GM18867 (cell line): ENCODE measurements at regions not wholly inside any gene's neighbourhood (a gene's known extent, or its start where the extent isn't known, plus 50 kb on each side); places are given as distances from the start of the nearest gene placed in this dataset.

Source experiments
- ATAC-seq: cut with Tn5 transposase; IDR thresholded peaks from one replicate; pipeline ENCODE4 v1.9.1; 2021; ENCODE audit warnings: mild to moderate bottlenecking, moderate library complexity; ENCODE audit not compliant: unreplicated experiment

DNA sequence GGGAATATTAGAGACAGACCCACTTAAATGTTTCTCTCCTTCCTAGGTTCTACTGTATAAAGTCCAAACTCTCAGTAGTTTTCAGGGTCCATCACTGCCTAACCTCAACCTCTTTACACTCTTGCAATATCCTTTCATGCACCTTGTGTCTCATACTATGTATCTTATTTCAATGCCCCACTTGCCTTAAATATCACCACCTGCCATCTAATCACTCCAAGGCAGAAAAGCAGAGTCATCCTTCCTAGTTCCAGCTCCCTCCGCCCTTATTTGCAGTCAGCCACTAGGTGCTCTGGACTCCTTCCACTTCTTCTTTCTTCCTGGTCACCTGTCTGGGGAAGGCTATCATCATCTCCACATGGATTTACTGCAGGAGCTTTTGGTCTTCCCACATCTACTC lies 322.0 kb downstream of the MFSD1 start:
- no peak for ATAC-seq

GRCh38 chr3:159126261-159127020 lies 324.6 kb downstream of the MFSD1 start:
- no peak for ATAC-seq

DNA sequence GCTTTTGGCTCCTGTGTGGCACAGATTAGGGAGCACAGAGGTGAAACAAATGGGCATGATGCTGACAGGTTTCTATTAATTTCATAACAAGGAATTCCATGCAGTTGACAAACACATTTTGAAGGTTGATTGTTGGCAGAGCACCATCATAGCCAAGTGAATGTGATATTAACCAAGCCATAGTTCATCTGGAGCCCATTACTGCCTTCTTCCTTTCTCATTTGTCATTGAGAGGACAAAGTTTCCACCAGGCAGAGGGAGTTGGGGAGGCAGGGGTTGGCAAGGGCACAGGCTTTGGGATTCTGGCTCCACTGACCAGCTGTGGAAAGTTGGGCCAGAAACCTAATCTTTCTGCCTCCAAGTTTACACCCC lies 325.2 kb downstream of the MFSD1 start:
- no peak for ATAC-seq

DNA sequence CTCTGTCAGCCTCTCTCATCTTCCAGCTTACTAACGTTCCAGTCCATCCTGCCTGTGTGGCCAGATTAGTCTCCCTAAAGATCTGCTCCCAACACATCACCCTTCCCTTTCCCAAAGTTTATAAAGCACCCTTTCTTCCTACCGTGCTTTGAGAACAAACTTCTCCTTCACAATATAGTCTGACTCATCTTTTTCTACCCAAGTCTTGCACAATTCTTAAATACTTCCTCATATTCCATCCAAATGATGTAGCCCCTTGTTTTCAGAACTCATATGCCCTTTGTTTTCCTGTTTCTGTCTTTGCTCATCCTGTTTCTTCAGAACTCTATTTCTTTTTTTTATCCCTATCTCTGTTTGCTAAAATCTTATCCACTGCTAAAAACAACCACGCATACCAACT lies 326.8 kb downstream of the MFSD1 start:
- no peak for ATAC-seq

GRCh38 chr3:159130108-159130507 lies 328.3 kb downstream of the MFSD1 start:
- peak; percentile 58 for ATAC-seq

GRCh38 chr3:159131376-159131775 lies 329.5 kb downstream of the MFSD1 start:
- no peak for ATAC-seq

DNA sequence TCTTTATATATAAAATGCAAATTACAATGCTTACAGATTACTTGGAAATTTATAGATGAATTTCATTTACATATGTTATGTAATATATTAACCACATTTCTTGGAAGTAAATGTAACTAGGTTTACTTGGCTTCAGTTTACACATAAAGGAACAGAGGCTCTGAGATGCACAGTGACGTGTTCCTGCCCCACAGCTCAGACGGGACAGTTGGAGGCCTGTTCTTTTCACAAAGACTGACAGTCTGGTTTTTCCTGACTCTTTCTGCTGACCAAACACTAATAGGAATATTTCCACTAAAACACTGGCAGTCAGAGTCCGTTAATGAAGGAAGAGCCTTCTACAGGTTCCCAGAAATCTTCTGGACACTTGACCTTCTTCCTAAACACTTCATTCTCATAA lies 336.1 kb downstream of the MFSD1 start:
- no peak for ATAC-seq

DNA sequence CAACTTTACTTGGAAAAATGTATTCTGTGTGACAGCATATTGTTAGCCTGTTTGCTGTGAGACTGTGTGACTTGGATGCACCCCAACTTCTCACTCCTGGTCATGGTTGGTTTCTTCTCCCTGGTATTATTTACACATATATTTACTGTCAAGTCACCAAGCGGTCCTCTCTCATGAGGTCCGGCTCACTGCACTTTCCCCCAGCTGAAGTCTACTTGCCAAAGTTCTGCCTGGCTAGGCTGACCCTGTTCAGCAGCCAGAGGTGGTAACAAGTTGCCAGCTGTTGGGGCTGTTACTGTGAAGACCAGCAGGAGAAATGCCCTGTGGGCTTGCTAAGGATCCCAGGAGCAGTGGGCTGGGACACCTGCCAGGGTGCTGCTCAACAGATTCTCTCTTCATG lies 337.5 kb downstream of the MFSD1 start:
- no peak for ATAC-seq

DNA sequence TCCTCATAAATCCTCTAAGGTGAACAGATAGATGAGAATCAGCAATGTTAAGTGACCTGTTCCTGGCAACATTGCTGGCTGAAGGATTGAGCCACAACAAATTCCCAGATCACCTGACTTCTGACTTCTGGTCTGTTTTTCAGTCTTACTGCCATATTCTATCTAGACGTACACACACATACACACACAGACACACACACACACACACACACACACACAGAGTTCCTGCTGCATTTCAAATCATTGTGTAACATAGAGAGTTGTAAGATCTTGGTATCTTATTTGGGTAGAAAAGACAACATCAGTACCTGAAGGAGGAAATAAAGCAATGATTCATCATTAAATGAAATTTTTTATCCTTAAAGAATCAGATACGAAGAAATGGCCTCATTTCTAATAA lies 342.6 kb downstream of the MFSD1 start:
- ATAC-seq: no peak

DNA sequence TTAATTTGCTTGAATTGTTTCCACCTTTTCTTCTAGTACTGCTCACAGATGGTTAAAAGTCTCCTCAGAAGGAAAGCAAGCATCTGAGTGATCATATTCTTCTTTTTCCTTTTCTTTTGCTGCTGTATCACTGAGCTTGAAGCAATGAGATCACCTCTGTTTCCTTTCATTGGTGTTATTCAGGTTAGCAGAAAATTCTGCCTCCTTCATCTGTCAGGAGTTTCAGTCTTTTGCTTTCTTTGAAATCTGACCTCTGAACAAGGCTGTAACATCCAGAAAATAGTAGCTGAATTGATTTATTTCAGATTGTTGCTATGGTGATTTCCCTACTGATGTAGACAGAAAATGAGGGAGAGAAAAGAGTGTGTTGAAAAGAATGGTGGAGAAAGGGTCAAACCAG lies 343.0 kb downstream of the MFSD1 start:
- ATAC-seq: no peak

DNA sequence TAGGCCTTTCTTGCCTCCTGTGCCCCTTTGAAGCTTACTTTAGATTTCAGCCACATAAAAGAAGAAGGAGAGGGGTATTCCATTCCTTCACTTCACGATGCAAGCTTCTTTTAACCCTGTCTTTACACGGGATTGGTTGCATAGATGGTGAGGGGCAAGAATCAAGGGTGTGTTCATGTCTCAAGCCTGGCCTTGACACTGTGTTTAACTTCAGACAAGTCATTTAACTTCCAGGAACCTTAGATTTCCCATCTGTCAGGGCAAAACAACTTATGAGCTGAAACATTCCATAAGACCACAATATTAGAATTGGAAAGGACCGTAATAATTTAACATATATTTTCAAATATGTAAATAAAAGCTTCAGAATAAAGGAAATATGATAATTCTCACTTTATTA lies 344.5 kb downstream of the MFSD1 start:
- no peak for ATAC-seq

DNA sequence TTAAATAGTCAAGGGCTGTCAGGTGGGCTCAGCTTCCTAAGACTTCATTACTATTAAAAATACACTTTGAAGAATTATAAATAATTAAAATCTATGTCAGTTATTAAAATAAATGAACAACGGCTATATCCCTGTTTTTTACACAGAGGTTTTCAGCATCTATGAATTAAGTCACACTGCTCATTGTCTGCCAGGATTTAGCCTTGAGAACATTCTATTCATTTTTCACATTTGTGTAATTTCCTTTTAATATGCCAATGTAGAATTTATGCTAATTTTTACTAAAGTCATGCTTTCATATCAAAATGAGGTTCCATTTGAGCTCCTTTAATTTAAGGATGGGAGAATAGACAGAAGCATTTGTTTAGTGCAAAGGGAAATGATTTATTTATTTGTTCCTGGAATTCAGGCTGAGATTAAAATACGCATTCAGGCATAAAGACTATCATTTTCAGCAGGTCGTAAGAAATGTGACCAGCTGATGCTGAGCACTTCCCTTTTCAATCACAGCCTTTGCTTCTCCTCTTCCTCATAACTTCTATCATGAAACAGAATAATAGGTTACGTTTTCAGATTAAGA lies 345.1 kb downstream of the MFSD1 start:
- ATAC-seq: no peak

DNA sequence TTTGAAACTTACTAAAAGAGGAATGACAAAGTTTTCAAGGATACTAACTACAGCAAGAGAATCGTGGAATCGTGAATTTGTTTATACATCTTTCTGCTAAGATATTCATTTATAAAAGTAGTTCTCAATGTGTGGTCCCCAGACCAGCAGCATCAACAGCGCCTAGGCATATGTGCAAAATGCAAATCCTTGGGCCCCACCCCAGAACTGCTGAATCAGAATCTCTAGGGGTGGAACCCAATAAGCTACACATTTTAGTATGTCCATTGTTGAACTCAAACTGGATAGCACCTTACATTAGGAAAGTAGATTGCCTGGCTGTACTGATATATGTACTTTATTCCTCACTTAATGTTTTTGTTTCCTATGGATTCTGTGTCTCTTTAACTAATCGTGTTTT lies 346.0 kb downstream of the MFSD1 start:
- no peak for ATAC-seq

GRCh38 chr3:159148466-159148865 lies 346.6 kb downstream of the MFSD1 start:
- no peak for ATAC-seq

DNA sequence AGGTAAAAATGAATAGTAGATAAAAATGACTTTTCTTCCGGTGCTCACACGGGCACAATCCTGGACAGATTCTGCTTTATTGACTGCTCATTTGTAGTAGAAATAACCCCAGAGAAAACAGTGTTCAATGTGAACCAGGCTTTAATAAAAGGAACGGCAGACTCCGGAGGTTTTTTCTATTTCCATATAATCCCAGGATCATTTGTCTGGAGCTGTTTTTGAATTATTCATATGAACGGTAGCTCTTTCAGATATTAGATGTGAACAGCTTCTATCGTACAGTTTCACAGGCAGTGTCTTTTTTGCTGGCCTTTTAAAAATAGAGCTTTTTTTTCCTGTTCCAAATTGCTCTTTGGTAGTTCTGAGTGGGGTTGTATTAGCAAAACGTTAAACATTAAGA lies 347.3 kb downstream of the MFSD1 start:
- no peak for ATAC-seq

DNA sequence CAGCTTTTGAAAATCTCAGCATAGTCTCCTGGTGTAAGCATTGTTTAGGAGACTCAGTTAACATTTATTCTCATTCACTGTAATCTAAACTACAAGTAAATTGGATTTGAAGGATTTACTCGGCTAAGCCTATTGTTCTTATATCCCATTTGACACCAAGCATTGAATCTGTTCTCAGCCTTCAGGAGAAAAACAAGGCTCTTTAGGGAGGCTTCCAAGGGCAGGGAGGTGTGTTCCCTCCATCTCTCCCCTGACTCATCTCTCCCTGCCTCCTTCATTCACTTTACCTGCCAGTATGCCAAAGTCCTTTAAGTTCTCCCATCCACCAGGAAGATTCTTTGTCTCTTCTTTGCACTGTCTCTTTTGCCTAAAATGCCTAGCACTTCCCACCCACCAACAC lies 347.8 kb downstream of the MFSD1 start:
- ATAC-seq: no peak

DNA sequence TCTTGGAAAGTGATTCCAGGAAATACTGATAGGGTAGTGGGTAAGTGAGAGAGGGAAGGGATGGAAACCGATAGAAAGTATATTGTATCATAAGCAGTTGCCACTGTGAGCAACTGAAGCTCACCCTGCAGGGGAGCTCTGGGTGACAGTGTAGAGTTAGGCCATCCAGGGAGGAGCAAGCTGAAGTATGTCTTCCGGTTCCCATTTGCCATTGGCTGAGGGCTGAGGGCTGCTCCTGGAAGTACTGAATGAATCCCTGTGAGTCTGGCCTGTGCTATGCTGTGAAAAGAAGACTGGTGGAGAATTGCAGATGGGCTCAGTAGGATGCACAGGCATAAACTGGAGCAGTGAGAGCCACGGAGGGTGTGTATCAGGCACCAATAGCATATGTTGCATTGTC lies 348.3 kb downstream of the MFSD1 start:
- ATAC-seq: no peak

DNA sequence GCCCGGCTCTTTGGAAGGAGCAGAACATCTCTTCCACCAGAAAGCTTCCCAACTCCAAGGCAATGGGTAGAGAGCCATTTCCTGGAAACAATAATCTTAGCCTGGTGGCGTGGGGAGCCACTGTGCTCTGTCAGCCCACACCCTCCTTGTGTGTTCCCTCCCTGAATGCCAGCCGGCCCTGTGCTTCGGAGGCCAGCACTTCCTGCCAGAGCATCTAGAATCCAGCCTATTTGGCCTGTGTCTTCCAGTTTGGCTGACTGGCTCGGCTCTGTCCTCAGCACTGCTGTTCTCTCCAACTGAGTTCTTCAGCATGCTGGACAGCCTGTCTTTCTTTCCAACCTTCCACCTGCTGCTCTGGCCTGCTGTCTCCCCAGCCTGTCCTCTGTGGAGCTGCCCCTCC lies 349.3 kb downstream of the MFSD1 start:
- ATAC-seq: no peak

- no peak for ATAC-seq
Measured at GRCh38 chr3:159157275-159157674, 355.4 kb downstream of the MFSD1 start.

- peak; percentile 49 for ATAC-seq
Measured at GRCh38 chr3:159158213-159158612, 356.4 kb downstream of the MFSD1 start.

DNA sequence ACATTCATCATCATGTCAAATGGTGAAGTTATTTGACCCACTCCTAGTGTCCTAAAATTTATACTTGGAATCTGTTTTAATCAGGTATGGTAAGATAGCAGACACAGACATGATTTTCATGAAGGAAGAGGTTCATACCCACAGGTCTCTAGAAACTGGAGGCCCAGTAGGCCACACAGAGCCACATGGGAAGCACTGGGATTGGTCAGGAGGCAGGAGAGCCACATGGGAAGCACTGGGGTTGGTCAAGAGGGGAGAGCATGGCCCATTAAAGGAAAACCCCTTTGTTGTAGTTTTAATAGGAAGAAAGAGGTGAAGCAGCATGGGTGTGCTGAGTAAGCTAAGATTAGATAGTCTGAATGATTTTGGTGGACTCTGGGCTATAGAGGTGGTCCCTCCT lies 356.9 kb downstream of the MFSD1 start:
- no peak for ATAC-seq

GRCh38 chr3:159159546-159159945 lies 357.7 kb downstream of the MFSD1 start:
- ATAC-seq: no peak

GRCh38 chr3:159163656-159164055 lies 361.8 kb downstream of the MFSD1 start:
- no peak for ATAC-seq
